GM13976 (cell line): ENCODE measurements at regions not wholly inside any gene's neighbourhood (a gene's known extent, or its start where the extent isn't known, plus 50 kb on each side); places are given as distances from the start of the nearest gene placed in this dataset.

Source experiments
- DNase-seq: peaks from one replicate; pipeline ENCODE4 v3.0.0; 2012; ENCODE audit warnings: low spot score
- in situ Hi-C: fragments of 300-500 bp; cut with MboI; formaldehyde crosslinking; loops from one replicate; pipeline ENCODE4 v1.12.0; 2022; ENCODE audit warnings: low sequenced_read_pairs, mixed read lengths, inconsistent platforms; ENCODE audit not compliant: unreplicated experiment
- TF ChIP-seq, protein P1 (sequence below): IDR thresholded peaks from 2 replicates; pipeline ENCODE4 v1.5.1; 2012; ENCODE audit warnings: borderline replicate concordance, mild to moderate bottlenecking; ENCODE audit not compliant: insufficient read depth; ENCODE audit errors: extremely low read depth, missing control alignments, control extremely low read depth

DNA sequence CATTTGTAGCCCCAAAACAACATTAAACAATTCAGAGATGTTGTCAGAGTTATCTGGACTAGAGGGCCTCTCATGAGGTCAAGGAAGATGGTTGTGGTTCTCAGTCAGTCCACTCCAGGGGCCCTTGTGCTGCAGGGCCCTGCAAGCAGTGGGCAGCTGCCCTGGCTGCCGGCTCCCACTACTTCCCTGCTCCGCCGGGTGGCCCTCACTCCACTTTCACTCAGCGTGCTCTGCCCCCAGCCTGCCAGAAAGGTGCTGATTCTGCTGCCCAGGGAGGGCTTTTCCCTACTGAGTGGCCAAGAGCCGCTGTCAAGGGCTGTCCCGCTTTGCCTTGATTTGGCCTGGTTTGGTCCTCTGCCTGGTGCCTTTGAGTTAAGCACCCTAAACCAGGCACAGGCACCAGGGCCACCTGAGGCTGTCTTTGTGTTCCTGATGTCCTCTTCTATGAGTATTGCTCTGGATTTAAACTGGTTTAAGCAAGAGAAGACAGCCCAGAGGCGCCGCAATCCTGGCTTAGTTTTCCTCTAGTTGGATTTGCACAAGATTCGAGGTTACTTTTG, 117.2 kb downstream of the GADD45G start:
- TF ChIP-seq, protein P1, sequence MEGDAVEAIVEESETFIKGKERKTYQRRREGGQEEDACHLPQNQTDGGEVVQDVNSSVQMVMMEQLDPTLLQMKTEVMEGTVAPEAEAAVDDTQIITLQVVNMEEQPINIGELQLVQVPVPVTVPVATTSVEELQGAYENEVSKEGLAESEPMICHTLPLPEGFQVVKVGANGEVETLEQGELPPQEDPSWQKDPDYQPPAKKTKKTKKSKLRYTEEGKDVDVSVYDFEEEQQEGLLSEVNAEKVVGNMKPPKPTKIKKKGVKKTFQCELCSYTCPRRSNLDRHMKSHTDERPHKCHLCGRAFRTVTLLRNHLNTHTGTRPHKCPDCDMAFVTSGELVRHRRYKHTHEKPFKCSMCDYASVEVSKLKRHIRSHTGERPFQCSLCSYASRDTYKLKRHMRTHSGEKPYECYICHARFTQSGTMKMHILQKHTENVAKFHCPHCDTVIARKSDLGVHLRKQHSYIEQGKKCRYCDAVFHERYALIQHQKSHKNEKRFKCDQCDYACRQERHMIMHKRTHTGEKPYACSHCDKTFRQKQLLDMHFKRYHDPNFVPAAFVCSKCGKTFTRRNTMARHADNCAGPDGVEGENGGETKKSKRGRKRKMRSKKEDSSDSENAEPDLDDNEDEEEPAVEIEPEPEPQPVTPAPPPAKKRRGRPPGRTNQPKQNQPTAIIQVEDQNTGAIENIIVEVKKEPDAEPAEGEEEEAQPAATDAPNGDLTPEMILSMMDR, result no peak

GRCh38 chr9:89722712-89723111, 117.9 kb downstream of the GADD45G start:
- TF ChIP-seq, protein P1, result no peak
- in situ Hi-C loops, result no loop called here

More for the DNA sequence above, 117.2 kb downstream of the GADD45G start:
- in situ Hi-C loops, result no loop called here
- DNase-seq, result no peak

GRCh38 chr9:89723469-89724100, 118.8 kb downstream of the GADD45G start:
- DNase-seq, result no peak
- in situ Hi-C loops, result no loop called here
- TF ChIP-seq, protein P1, result no peak

More at GRCh38 chr9:89722712-89723111, 117.9 kb downstream of the GADD45G start:
- no peak for DNase-seq

- no peak for DNase-seq
- TF ChIP-seq, protein P1, result no peak
- in situ Hi-C loops, result no loop called here
Observed at GRCh38 chr9:89724659-89725058, 119.8 kb downstream of the GADD45G start.

GRCh38 chr9:89725271-89725670, 120.5 kb downstream of the GADD45G start:
- TF ChIP-seq, protein P1, result no peak
- no peak for DNase-seq
- in situ Hi-C loops, result no loop called here

DNA sequence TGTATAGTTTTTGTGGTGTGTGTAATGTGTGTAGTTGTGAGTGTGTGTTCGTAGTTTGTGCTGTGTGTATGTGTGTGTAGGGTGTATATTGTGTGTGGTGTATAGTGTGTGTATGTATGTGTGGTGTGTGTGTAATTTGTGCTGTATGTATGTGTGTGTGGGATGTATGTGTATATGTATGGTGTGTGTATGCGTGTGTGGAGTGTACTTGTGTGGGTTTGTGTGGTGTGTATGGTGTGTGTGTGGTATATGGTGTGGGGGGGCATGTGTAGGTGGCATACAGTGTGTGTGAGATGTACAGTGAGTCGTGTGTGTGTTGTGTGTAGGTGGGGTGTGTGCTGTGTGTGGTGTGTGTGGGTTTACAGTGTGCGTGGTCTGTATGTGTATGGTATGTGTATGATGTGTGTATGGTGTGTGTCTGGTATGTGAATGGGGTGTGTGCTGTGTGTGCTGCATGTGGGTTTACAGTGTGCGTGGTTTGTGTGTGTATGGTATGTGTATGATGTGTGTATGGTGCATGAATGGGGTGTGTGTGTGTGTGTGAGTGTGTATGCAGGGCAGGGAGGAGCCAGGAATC, 125.2 kb downstream of the GADD45G start:
- in situ Hi-C loops, result no loop called here
- DNase-seq, result no peak
- TF ChIP-seq, protein P1, result no peak
